ENCODE measurements at regions not wholly inside any gene's neighbourhood (a gene's known extent, or its start where the extent isn't known, plus 50 kb on each side); places are given as distances from the start of the nearest gene placed in this dataset.

- TF ChIP-seq CTCF (IDR thresholded peaks at IDR 0.05): no peak
- no peaks in the 10 kb centered on the region for H3K36me3 ChIP-seq (ENCODE audit: insufficient read depth, low read length)
- CTCF ChIA-PET: no interaction called here
- Mint-ChIP-seq H3K36me3 (ENCODE audit: low read depth) (no peaks in the 10 kb centered on the region), H3K9me3 (peaks cover 17% of the 10 kb centered on the region), H3K4me1 (ENCODE audit: low read depth) (no peaks in the 10 kb centered on the region), H3K4me3 (no peak overlapping the region), H3K27ac (no peak overlapping the region), H3K27me3 (no peaks in the 10 kb centered on the region)
- POLR2A ChIA-PET: no interaction called here
- ATAC-seq (ENCODE audit: poor library complexity) (no peak), DNase-seq (no peak)
- intact Hi-C loops (cut with DNase I, micrococcal nuclease): no loop called here
- H3K9me3 ChIP-seq (ENCODE audit: control insufficient read depth in 1 of 2, insufficient read depth in 1 of 2, low read length in 2 of 2): peaks cover 0 to 10% of the 10 kb centered on the region in 2 experiments
- H3K4me1 ChIP-seq (ENCODE audit: insufficient read depth, low read length): no peaks in the 10 kb centered on the region
- H3K27me3 ChIP-seq (ENCODE audit: control insufficient read depth in 1 of 2, insufficient read depth in 2 of 2, low read length in 2 of 2): no peaks in the 10 kb centered on the region
- H3K27ac ChIP-seq (ENCODE audit: low read depth in 1 of 2, low read length in 2 of 2): no peak overlapping the region
- H3K4me3 ChIP-seq (ENCODE audit: low read length): no peak overlapping the region
Observed at GRCh38 chr9:26244661-26245451, 566.6 kb upstream of the TUSC1 start.

GRCh38 chr9:26243726-26244125 is 565.5 kb upstream of the TUSC1 start:
- no peaks in the 10 kb centered on the region for H3K36me3 ChIP-seq (ENCODE audit: insufficient read depth, low read length)
- intact Hi-C loops (cut with DNase I, micrococcal nuclease): no loop called here
- H3K4me1 Mint-ChIP-seq (ENCODE audit: low read depth): no peaks in the 10 kb centered on the region
- no peak overlapping the region for H3K27ac Mint-ChIP-seq
- CTCF ChIA-PET: no interaction called here
- TF ChIP-seq CTCF (IDR thresholded peaks at IDR 0.05): no peak
- H3K27me3 ChIP-seq (ENCODE audit: control insufficient read depth in 1 of 2, insufficient read depth in 2 of 2, low read length in 2 of 2): no peaks in the 10 kb centered on the region
- ATAC-seq (ENCODE audit: poor library complexity) (no peak), DNase-seq (no peak)
- H3K9me3 ChIP-seq (ENCODE audit: control insufficient read depth in 1 of 2, insufficient read depth in 1 of 2, low read length in 2 of 2): peaks cover 0 to 8% of the 10 kb centered on the region in 2 experiments
- no peaks in the 10 kb centered on the region for H3K27me3 Mint-ChIP-seq
- no peak overlapping the region for H3K4me3 ChIP-seq (ENCODE audit: low read length)
- H3K36me3 Mint-ChIP-seq (ENCODE audit: low read depth): no peaks in the 10 kb centered on the region
- no peaks in the 10 kb centered on the region for H3K4me1 ChIP-seq (ENCODE audit: insufficient read depth, low read length)
- no peak overlapping the region for H3K4me3 Mint-ChIP-seq
- POLR2A ChIA-PET: no interaction called here
- peaks cover 10% of the 10 kb centered on the region for H3K9me3 Mint-ChIP-seq
- no peak overlapping the region for H3K27ac ChIP-seq (ENCODE audit: low read depth in 1 of 2, low read length in 2 of 2)

GRCh38 chr9:26243029-26243697 is 564.9 kb upstream of the TUSC1 start:
- ChIA-PET CTCF (no interaction called here), POLR2A (no interaction called here)

More at GRCh38 chr9:26243029-26243697, 564.9 kb upstream of the TUSC1 start:
- no peaks in the 10 kb centered on the region for H3K36me3 Mint-ChIP-seq (ENCODE audit: low read depth)
- H3K27ac Mint-ChIP-seq: no peak overlapping the region
- no peaks in the 10 kb centered on the region for H3K27me3 Mint-ChIP-seq
- no peak for TF ChIP-seq CTCF (IDR thresholded peaks at IDR 0.05)
- H3K4me1 Mint-ChIP-seq (ENCODE audit: low read depth): no peaks in the 10 kb centered on the region
- Histone ChIP-seq H3K27me3 (ENCODE audit: control insufficient read depth in 1 of 2, insufficient read depth in 2 of 2, low read length in 2 of 2) (no peaks in the 10 kb centered on the region), H3K4me1 (ENCODE audit: insufficient read depth, low read length) (no peaks in the 10 kb centered on the region), H3K4me3 (ENCODE audit: low read length) (no peak overlapping the region), H3K36me3 (ENCODE audit: insufficient read depth, low read length) (no peaks in the 10 kb centered on the region), H3K9me3 (ENCODE audit: control insufficient read depth in 1 of 2, insufficient read depth in 1 of 2, low read length in 2 of 2) (peaks cover 0 to 8% of the 10 kb centered on the region in 2 experiments), H3K27ac (ENCODE audit: low read depth in 1 of 2, low read length in 2 of 2) (no peak overlapping the region)
- peaks cover 7% of the 10 kb centered on the region for H3K9me3 Mint-ChIP-seq
- intact Hi-C loops (cut with DNase I, micrococcal nuclease): no loop called here
- no peak overlapping the region for H3K4me3 Mint-ChIP-seq
- no peak for ATAC-seq (ENCODE audit: poor library complexity)
- no peak for DNase-seq

All from CD4-positive, alpha-beta T cell (primary cell).